CD4-positive, alpha-beta T cell treated with Interleukin-1 beta for 1 hour (primary cell): ENCODE measurements at regions not wholly inside any gene's neighbourhood (a gene's known extent, or its start where the extent isn't known, plus 50 kb on each side); places are given as distances from the start of the nearest gene placed in this dataset.
"Not testable (repeated sequence)": the region's sequence is repeated elsewhere in the genome, so short reads cannot be mapped to it uniquely, and the experiment has no call there.

Experiments used
- DNase-seq, 2 donors: peaks; one replicate each; pipeline ENCODE4 v3.0.0-alpha.2; 2020 to 2022

DNA sequence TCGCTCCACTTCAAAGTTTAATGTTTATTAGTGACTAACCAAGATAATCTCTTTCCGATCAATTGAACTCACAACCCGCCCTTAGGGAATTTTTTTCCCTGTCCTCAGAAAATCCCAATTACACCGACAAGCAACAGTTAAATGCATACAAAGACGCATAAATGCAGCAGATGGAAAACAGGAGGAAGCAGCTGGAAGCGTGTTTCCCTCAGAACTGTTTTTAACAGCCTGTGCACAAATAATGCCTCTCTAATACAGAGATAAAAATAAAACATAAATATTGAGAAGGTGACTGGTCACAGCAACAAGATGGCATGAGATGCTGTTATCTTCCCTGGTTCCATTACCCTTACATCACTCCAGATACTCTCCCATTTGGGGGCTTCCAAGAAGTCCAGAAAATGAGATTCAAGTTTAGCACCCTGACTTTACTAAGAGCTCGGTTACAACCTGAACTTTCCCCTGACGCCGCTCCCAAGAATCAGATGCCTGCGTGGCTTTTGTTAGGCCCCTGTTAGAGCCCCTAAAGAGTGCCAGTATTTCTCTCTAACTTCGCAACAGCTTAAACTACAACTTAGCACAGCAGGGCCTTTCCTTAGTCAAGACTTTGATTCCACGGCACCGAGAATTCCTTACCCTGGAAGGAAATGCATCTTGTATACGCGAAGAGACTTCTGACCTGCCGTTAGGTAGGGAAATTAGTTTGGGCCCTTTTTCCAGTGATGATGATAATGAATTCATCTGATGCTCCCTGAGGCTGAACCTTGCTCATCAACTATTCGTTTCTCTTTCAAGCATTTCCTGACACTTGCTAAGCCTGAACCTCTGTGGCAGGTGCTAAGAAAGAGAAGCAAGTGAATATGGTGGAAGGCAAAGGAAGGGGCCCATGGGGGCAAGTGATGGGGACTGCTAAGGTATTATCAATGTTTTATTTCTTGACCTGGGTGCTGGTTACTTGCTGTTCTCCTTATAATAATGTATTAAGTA is 137.7 kb upstream of the SMYD2 start:
- DNase-seq = no peak

DNA sequence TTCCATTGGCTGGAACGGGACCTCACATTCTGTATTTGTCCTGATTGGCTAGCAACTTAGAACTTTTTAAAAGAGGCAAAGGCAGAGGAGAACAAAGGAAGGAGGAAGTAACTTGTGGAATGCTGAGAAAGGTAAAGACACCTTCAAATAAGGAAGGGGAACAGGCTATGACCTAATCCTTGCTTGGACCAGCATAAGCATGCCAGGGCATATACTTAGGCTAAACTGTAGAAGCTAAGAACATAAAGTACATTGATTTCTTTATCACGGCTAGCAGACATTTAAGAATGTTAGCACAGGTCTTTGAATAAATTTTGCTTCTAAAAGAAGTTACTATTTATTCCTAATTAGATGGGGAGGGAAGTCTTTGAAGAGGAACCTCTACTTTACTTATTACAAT is 136.4 kb upstream of the SMYD2 start:
- DNase-seq = not testable (repeated sequence)

DNA sequence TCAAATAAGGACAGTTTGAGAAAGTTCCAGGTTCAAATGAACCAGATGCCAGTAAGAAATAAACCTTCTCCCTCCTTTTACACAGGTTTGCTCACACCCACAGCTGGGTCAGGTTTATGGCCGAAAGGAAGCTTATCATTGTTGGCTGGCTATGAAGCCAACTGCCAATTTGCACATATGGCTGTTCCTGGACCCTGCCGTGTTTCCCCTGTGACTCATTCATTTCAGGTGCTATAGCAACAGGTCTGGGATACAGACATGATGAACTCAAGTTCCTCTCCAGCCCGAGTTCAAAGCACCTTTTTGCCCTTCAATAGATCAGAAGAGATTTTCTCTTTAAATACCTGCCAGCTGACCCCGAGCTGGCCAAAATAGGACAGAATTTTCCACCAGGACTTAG is 134.4 kb upstream of the SMYD2 start:
- DNase-seq = no peak

DNA sequence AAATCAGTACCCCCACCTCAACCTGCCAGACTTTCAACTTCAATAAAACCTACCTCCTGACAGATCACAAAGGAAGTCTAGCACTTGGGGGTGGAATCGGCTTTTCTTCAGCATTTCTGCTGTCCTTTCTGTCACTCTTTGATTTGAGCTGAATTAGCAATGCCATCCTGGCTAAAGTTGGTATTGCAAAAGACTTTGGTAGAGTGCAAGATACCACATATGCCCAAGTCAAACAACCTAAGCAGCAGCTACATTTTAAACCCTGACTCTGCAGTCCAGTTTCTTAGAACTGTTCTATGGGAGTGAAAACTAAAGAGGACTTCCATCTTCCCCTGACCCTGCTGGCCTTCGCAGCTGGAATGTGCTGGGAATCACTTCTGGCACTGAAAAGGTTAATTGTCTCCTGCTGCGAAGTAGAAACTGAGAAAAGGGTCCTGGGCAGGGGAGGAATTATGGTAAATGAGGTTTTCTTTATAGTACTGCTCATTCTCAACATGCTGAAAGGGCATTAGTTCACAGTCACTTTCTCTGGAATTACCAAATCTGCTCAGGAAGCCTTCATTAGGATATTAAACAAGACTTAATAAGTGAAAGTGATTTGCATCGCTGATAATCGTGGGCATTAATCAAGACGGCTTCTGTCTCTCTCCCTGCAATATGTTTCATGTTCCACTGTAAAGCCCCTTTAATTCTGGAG is 126.2 kb upstream of the SMYD2 start:
- no peak for DNase-seq

DNA sequence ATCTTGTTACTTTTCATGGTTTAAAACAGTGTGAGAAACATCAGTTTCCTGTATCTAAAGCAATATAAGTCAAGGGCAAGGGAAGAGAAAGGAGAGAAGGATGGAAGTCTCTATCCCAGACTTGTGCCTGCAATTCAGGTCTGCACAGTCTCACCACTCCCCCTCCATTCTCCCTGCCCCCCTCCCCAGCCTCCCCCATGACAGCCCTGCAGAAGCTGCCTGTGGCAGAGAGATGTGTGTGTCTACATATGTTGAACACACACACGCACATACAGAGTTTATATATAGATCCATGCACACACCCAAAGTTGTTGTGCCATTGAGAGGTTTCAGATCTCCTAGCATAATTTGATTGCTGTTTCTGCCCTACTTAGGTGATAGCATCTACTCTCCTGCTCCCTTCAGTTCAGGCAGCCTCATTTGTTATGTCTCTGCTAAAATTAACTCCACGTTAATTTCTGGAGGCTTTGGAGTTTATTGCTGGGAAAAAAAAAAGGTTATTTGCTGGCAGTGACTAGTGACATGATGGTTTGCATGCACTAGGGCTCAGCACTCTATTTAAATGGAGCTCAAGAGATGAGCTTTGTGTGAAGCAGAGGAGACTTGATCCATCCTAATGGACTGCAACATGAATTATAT is 124.9 kb upstream of the SMYD2 start:
- DNase-seq = no peak

DNA sequence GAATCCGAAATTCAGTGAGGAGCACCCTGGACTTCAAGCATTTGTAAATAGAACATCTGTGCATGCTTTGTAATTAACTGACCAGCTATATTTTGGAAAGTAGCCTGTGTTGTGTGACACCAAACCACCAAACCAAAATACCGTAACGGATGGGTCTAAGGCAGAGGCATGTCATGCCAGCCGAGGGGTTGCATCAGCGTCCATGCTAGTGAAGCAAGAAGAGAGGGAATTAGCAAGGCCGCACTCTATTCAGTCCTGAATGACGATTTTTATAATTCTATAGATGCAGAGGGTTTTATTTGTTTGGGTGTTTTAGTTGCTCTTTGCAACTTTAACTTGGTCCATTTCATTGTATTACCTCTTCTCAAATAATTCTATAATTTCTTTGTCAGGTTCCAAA is 116.8 kb upstream of the SMYD2 start:
- DNase-seq = no peak

DNA sequence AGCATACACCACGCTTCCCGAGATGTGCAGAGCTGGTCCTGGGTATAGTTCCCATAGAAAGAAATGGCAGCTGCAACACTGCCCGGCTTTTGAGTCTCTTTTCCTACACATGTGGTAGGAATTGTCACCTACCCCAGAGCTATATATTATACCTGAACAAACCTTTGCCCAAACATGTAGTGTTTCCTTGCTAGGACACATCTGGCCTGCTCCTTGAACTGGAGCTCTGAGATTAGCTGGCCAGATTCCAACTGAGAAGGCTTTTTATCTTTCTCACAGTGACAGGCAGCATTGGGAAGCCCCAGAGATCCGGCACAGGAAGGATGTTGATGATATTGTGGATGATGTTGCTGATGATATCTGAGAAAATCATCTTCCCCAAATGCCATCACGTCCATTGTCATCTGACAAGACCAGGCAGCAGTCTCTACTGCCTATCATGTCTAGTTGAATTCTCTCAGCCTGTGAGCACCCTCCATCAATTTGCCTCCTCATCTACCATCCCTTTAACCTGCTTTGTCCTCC is 115.0 kb upstream of the SMYD2 start:
- no peak for DNase-seq

DNA sequence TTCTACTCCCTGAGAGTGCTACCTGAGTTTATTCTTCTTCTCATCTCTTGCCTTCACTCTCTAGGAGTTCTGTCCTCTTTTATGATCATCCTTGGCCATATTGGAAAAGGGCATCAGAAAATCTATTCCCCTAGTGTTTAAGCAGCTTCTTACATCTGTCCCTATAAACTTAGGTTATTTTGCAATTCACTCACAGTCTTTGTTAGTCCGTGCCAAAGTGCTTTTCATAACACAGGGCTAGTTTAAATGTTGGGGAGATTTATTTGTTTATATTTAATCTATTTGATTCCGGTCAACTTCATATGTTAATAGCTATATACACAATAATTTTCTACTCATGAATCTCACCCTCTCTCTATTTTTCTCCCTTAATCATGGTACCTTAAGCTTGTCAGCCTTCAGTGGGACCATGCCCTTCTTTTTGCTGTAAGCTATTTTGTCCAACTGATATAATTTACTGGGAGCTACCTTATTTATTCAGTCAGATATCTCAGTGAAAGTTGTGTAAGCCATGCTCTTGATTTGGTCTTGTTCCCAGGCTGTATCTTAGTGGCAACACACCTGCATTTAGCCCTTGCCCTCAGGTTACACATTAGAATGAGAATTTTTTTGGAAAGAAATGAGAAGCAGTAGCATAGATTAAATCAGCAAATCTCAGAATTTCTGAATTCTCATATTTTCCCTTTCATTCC is 106.3 kb upstream of the SMYD2 start:
- DNase-seq = no peak

DNA sequence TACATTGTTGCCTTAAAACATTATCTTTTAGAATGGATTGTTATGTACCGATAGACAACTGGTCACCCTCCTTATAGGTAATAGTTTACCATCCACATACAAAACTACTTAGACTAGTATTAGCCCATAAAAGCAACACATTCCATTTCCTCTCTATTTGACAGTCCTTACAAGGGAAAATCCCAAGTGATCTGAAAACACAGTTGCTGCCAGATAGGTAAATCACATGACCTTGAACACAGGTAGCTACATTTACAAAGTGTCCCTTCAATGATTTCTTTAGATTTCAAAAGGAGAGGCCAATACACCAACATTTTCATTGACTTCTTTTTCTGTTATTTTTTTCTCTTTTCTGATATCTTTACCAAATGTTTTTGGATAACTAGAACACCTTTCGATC is 102.9 kb upstream of the SMYD2 start:
- DNase-seq = no peak

DNA sequence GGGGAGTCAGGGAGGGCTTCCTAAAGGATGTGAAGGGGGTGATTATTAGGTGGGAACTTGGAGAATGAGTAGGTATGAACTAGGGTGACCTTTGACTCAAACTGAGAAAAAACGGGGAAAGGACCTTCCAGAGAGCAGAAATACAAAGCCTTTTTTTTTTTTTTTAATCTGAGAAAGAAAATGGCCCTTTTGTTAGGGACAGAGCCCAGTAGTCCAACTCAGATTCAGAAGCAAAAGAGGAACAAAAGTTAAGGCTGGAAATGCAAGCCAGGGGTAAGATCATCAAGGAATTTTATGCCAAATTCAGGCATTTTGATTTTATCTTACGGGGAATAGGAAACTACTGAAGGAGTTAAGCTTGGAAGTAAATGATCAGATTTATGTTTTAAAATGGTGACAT is 96.0 kb upstream of the SMYD2 start:
- DNase-seq = no peak

DNA sequence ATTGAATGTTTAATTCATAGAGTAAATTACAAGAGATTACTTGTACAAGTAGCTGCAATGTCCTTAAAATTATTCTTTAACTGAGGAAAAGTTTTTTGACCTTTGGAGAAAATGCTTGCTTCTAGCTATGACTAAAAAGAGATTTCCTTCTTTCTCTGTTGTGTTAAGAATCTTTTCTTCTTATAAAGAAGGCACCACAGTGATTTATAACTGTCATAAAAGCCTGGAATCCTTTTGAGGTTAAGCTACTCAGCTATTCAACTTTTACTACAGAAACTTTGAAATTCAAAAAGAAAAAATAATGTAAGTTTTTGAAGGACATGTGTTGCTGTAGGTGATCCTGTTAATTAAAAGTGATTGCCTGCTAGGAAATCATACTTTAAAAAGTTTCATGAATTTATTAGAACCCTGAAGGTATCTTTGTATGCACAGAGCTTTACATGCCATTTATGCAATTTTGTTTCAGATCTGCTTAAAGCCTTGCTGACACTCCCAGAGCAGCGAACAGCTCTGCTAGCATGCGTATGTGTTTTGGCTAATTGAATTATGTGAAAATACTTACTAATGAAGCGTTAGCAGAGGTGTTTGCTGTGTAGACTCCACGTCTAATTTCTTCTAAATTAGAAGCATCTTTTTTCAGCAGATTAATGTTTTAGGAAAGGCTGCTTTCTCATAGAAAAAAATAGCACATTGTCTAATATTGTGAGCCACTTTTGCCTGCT is 94.7 kb upstream of the SMYD2 start:
- no peak for DNase-seq

DNA sequence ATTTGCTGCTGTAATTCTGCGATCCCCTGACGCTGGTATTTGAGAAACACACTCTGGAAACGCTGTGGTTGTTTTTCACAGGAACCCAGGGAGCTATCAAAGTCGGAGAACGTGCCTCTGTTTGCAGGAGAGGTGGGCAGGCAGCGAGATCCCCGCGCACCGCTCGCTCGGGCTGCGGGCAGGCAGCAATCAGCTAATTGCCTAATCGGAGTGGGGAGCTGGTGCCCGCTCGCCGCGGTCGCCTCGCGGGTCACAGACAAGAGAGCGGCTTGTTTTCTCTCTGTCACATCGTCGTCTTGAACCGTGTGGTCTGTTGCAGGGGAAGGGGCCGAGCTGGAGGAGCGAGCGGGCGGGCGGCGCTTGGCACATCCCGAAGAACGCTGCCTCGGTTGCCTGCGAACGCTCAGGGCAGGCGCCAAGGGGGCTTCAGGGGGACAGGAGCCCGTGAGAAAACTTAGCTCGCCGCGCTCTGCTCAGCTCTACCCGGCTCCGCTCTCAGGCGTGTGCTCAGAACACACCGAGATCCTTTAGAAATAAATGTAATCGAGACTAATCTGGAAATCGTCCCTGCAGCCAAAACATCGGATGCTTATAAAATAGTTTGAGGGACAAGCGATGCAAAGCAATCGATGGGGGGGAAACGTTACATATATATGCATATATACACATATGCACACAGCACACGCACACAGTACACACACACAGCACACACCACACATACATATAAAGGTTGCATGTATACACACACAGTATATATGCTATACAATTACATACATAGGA is 93.6 kb upstream of the SMYD2 start:
- no peak for DNase-seq

DNA sequence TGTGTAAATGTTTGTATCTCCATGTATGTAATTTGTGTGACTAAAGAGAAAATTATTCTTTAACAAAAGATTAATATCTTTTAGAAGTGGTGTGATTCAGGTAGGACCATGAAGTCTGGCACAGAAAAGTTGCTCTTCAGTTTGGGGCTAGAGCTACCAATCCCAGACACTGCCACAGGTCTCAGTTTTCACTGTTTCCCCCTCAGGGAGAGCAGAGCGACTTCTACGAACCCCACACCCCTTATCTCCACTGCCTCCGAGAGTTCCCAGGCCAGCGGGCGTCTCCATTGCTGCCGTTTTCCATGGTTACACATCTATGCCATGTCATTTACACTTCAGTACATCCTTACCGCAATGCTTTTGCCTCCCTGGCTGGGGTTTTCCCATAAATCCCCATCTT is 93.0 kb upstream of the SMYD2 start:
- DNase-seq = no peak

DNA sequence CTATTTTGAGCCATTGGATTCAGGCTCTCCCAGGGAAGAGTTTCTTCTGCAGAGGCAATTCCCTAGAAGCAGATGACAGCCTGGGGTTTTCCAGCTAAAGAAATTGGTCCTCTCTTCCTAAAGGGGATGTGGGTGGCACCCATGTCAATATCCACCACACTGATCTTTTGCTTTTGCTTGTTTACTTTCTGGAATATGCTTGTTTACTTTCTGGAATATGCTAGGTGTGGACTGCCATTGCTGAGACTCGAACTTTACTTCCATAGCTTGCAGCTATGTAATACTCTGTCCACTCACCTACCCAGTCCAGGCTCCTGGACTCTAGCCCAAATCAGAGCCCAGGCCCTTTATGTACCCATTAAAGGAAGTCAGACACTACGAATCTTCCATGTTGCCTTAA is 92.1 kb upstream of the SMYD2 start:
- DNase-seq = no peak

DNA sequence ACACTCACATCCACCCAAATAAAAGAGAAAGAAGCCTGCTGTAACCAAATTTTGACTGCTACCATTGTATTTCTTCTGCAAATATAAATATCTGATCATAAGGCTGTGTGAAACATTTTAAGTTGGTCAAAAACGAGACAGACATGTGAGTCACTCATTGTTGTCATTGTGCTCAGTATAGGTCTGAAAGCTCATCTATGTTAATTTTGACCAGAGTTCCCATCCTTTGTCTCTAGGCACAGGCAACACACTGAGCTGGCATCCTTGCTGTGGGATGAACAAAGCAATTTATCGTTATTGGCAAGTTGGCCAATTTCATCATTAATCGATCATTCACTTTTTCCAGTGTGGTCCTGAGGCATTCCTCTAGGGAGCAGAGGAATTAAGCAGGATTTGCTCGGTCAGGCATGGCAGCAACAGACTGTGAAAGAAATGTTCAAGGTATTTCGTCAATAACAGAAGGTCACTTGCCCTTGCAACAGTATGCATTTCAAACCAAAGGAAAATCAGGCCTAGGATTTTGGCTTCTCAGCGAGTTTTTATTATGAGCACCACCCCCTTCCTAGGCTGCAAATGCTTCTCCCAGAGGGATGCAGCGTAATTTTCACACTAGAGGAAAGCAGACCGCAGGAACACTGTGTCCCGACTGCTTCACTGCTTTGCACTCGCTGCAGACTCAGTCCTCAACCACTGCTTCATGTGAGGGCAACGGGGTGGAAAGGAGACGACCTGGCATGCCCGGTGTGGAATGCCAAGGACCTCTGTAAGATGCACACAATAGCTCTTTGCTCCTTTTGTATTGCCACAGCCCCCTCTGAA is 87.9 kb upstream of the SMYD2 start:
- DNase-seq = no peak

DNA sequence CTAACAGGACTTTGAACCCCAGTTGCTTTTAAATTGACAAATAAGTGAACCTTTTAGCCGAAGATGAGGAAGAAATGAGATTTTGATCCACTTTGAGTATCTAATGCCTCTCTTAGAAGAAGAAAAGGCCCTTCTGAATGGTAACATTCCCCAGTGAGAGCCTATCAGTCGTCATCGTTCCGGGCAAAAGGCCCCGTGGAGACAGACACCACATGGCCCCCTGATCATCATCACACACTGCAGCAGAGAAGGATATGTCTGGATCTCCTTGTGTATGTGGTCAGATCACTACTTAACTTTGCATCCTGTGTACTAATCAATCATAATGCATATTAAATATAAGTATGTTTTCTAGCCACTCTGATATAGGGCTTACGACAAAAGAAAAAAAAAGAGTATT is 87.3 kb upstream of the SMYD2 start:
- DNase-seq = no peak

DNA sequence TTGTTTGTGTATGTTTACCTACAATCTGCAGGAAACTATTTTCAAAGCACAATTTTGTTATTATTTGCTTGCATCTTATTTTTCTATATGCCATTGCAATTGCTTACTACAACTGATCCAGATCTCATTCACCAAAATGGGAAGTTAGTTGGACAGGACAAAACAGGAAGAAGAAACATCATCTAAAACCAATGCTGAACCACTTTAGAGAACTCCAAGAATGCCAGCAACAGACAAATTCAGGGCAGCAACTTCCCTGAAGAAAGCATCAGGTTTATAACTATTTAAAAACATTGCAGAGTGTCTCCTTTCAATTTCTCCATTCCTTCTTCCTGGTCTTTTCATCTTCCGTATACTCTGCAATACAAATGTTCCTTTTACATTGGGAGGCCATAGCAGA is 82.4 kb upstream of the SMYD2 start:
- DNase-seq = no peak

DNA sequence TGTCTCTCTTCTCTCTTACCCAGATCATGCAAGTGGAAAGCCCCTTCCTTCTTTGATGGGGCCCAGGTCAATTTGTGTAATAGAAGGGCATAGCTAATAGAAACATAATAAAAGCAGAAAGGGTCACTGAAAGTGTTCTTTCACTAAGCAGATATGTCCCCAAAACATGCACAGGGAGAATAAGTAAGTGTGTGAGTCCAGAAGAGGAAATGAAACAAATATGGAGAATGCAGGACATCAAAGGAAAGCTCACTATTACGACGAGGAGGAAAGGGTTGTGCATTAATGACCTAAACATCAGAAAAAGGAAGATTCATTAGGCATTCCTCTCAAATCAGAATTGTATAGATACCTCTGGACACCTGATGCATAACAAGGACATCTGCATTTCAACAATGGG is 81.4 kb upstream of the SMYD2 start:
- DNase-seq = no peak

DNA sequence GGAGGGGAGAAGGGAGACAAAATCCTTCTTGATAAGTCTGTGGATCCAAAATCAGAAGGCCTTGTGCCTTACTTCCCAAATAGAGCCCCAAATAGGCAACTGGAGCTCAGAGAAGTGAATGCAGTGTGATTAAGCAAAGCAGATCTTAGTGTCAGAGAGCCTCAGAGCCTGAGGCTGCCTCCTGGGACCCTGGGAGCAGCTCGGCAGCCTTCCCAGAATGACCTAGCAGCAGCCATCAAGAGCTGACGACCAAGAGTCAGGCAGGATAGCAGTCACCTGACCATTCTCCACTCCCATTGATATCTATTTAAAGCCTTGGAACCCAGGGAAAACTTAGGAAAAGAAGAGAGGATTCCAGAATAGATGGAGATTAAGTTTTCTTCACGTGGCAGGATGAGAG is 78.0 kb upstream of the SMYD2 start:
- DNase-seq = no peak

DNA sequence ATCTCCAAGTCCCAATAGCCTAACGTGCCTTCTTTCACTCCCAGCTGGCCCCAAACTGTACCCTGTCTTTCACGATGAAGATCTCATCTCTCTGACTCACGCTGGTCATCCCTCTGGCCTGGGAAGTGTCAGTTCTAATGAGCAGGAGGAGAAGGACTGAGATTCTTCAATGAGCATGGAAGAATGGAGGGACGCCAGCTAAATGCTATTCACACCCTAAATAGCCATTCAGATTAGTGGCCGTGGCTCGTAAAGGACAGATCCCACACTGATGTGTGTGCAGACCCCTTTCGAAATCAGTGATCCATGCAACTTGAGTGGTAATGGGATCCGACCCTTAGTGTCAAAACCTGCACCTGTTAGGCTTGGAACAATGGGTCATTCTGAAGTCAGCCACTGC is 75.9 kb upstream of the SMYD2 start:
- DNase-seq = no peak

DNA sequence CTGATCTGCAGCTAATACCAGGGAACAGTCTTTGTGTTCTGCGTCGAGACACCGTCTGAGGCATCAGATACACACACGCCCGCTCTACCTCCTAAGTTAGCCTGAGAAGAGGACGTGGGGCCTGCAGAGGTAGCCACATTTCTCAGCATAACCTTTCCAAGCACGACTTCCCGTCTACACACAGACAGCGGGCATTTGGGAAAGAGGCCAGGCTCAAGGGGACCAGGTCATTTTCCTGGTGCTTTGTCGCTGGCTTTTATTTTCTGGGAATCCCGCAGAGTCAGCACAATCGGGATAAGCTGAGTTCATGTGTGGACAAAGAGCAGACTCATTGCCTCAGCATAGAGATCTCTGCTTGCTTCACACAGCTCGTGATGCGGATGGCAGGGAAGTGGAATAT is 72.5 kb upstream of the SMYD2 start:
- no peak for DNase-seq
